Stomach (tissue), 4 donors: ENCODE measurements at regions not wholly inside any gene's neighbourhood (a gene's known extent, or its start where the extent isn't known, plus 50 kb on each side); places are given as distances from the start of the nearest gene placed in this dataset.

Experiments
- CTCF ChIP-seq, 7 experiments: fragments of 450-650 bp in 4 of 7; fragments of 200-600 bp in 3 of 7; sonication (generic) in 3 of 7; IDR thresholded peaks; one replicate each; pipeline ENCODE4 v1.5.1; 2016 to 2019; ENCODE audit warnings: antibody characterized with exemption in 7 of 7, control low read depth in 2 of 7, mild to moderate bottlenecking in 1 of 7
- EP300 ChIP-seq: sonication (generic); formaldehyde crosslinking; IDR thresholded peaks from one replicate; pipeline ENCODE4 v1.6.1; 2017; ENCODE audit warnings: antibody characterized with exemption
- POLR2A ChIP-seq, 4 donors: fragments of 450-650 bp; IDR thresholded peaks; one replicate each; pipeline ENCODE4 v1.6.1; 2016; ENCODE audit warnings: antibody characterized with exemption in 4 of 4, control low read depth in 2 of 4, mild to moderate bottlenecking in 1 of 4, moderate library complexity in 1 of 4
- POLR2AphosphoS5 ChIP-seq, 3 donors: sonication (generic); formaldehyde crosslinking; IDR thresholded peaks; one replicate each; pipeline ENCODE4 v1.6.1; 2016; ENCODE audit warnings: antibody characterized with exemption in 3 of 3

DNA sequence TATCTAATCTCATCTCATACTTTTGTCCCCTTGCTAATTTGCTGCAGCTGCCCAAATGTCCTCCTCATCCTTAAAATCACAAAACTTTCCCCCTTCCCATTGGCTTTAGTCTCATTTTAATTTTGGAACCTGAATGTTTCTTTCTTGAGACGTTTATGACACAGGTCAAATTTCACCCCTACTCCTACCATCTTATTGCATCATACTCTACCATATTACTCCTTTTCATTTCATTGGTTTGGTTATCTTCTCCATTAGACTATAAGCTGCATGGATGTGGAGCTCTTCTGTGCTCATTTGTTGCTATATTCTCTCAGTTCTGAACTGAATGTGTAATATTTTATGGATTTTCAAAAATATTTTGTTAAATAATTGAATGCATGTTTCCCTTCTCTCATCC lies 688.6 kb downstream of the CBLN4 start:
- TF ChIP-seq CTCF (IDR thresholded peaks at IDR 0.05) (no peak), POLR2AphosphoS5 (IDR thresholded peaks at IDR 0.05) (no peak), POLR2A (IDR thresholded peaks at IDR 0.05) (no peak), EP300 (no peak)
